ENCODE measurements at regions not wholly inside any gene's neighbourhood (a gene's known extent, or its start where the extent isn't known, plus 50 kb on each side); places are given as distances from the start of the nearest gene placed in this dataset.
"Not testable (repeated sequence)": the region's sequence is repeated elsewhere in the genome, so short reads cannot be mapped to it uniquely, and the experiment has no call there.

DNA sequence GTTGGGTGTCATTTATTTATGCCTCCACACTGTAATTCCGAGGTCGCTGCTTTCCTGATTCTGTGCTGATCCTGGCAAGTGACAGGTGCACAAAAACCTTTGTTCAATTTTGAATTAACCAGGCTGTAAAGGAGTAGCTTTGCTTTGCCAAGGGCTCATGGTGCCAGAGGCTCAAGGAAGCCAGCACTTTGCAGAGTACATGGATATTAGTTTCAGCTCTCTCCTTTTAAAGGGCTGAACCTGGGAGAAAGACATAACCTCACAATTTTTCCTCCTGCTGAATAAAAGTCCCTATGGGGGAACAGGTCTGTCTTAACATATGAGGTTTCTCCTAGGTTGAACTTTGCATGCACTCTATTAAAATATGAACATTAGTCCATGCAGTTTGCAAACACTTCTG is 227.6 kb upstream of the WSB1 start:
- DNase-seq: no peak

DNA sequence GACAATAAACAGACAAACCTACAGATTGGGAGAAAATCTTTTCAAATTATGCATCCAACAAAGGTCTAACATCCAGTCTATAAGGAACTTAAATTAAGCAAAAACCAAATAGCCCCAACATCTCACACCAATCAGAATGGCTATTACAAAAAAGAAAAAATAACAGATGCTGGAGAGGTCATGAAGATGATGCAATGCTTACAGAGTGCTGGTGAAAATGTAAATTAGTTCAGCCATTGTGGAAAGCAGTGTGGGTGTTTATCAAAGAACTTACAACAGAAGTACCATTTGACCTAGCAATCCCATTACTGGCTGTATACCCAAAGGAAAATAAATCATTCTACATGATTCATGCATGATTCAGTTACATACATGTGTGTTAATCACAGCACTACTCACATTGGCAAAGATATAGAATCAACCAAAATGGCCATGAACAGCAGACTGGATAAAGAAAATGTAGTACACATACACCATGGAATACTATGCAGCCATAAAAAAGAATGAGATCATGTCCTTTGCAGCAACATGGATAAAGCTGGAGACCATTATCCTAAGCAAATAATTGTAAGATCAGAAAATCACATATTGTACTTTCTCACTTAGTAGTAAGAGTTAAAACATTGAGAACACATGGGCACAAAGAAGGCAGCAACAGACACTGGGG is 223.9 kb upstream of the WSB1 start:
- no peak for DNase-seq

DNA sequence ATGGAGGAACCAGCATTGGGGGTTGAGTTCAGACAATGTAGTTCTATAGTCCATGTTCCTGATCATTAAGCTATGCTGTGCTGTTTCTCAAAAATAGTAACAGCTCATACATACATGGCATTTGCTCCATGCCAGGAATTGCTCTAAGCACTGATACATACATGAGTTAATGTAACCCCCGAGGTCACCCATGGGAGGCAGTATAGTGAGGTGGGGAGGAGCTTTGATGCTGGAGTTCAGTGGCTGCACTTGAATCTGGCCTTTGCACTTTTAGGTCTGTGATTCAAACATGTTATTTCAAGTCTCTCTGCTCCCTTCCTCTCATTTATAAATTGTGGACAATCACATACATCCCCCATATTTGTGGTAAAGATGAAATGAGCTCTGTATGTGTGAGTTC is 223.1 kb upstream of the WSB1 start:
- DNase-seq: no peak

DNA sequence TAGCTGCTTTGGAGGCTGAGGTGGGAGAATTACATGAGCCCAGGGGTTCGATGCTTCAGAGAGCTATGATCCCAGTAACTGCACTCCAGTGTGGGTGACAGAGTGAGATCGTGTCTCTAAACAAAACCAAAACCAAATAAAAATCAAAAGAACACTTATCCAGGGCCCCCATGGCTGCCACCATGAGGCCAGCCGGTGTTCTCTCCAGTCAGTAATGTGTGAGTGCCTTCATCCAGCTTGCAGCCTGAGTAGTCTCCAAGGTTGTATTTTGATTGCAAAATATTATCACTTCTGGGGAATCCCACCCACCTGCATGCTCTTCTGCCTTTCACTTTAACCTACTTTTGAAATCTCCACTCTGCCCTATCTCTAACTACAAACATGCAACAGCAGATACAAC is 221.0 kb upstream of the WSB1 start:
- DNase-seq: no peak

DNA sequence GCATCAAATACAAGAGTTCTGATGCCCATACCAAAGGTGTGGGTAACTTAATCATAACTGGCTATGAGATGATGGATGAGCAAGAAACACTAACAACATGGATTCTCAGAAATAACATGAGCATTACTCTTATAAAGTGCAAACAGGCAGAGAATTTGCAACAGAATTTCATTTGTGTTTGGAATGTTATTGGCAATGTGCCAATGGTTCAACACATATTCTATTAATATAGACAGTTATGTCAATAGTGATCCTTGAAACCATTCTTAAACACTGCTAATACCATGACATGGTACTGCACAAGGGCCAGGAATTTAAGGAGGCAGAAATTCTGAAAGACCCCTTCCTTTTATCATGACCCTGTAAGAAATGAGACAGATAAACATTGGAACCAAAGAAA is 217.1 kb upstream of the WSB1 start:
- DNase-seq: no peak

DNA sequence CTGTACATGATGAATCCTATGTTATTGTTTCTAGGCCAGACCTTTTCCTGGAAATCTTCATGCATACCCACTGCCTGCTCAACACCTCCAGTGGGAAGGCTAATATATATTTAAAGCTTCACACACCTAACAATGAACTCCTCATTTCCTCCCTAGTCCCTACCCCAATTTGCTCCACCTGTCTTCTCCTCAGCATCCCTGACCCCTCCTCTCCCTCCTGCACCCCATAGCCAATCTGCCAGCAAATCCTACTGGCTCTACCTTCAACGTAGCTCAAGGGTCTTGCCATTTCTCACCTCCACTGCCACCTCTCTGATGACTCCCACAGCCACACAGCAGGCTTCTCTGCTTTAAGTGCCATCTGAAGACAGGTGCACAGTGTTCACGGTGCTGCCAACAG is 215.6 kb upstream of the WSB1 start:
- no peak for DNase-seq

DNA sequence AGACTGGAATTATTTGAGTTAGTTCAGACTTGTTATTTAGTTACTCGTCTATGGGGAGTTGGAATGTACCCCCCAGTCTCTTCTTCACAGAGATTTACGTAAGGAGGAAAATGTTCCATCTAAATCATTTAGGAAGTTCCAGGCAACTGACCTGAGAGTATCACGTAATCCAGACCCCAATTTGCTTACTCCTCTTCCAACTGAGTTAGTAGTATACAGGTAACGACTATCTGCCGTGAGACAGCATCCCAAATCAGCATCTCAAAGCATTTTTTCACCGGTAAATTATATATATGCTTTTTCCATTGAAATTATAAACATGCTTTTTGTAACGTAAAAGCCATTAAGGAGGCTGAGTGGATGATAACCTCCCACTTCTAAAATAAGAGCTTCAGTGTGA is 214.3 kb upstream of the WSB1 start:
- no peak for DNase-seq

DNA sequence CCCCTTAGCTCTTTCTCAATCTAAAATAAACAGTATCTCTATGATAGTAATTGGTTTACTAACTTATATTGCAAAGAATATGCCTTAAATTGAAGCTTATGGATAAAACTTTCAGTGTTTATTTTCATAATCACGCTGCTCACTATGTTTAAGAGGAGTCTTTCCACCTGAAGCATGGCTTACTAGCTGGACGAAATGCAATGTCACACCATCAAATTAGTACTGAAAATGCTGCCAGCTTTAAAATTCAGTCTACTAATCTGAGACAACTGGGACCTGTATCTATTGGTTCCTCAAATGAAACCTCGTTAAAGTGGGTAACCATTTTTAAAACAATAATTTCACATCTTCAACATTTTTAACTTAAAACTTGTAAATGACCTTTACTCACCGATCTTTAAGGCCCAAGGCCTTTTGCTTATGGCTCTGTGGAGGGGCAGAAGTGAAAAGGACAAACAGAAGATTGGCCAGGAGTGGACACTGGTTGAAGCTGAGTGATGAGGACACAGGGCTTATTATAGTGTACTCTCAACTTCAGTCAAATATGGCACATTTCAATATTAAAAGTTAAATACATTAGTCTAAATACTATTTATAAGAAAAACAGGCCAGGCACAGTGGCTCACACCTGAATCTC is 212.8 kb upstream of the WSB1 start:
- no peak for DNase-seq

DNA sequence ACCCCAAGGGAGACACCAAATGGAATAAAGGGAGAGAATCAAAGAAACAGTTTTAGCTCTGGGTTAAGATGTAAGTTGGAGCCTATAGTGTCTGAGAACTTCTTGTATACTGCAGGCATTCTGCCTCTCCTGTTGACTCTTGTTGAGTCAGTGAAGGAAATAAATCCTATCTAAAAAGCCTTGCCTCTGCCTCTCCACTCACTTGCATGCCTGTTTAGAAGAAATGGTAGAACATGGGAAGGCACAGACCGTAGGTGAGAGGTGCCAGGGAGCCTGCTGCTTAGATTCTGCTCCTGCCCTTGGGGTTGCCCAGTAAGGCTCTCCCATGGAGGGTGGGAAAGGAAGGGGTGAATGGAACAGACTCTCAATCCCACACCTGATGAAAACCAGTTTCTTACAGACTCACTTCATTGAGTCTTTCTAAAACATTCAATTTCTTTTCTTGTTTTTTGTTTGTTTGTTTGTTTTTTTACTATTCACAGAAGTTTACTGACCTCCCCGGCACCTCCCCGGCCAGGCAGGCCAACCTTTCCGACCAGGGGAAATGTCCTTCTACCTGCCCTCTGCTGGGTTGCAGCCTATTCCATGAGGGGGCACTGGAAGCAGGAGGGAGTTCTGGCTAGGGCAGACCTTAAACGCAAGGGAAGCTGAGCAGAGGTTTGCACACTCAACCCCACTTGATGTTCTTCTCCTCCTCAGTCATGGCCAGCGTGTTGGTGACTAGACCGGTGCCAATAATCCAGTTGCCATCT is 211.7 kb upstream of the WSB1 start:
- DNase-seq: no peak

DNA sequence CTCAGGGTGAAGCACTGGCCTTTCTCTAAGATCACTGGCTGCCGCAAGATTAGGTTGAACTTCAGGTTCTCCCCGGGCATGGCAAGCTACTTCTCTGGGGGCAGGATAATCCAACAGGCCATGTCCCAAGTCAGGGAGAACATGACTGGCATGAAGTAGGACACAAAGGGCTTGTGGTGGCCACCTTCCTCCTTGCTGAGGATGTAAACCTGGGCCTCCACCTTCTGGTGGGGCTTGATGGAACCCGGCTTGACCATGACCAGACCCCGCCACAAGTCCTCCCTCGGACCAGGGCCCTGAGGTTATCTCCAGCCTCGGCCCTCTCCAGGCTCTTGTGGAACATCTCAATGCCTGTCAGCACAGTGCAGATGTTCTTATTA is 211.1 kb upstream of the WSB1 start:
- DNase-seq: no peak

DNA sequence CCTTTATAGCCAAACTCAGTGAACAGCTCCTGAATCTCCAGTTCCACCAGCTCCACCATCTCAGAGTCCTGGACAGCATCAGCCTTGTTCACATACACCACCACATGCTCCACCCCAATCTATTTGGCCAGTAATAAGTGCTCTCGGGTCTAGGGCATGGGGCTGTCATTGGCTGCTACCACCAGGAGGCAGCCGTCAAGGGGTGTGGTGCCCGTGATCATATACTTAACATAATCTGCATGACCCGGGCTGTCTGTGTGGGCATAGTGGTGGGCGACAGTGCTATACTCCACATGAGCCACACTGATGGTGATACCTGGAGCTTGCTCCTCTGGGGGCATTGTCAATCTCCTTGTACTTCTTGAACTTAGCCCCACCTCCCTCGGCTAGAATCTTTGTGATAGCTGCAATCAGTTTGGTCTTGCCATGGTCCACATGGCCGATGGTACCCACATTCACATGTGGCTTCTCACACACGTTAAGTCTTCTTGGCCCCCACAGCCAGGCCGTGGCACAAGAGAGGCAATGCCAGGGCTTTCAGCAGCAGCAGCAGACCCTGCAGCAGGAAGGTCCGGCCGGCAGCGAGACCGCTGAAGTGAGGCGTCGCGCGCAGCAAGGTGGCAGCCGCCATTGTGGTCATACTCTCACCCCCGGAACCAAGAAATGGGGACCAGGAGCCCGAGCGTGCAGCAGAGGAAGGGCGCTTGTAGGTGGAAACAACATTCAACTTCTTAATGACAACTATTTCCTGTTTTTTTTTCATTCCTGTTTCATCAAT is 210.3 kb upstream of the WSB1 start:
- DNase-seq: no peak

DNA sequence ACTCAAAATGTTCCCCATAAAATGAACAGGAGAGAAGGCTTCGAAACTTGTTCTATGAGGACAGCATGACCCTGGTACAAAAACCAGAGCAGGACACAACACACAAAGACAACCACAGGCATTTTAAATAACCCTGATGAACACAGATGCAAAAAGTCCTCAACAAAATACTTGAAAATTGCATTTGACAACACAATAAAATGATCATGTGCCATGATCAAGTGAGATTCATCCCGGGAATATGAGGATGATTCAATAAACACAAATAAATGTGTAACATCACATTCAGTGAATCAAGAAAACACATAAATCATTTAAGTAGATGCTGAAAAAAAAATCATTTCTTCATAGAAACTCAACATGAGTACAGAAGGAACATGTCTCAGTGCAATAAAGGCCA is 208.4 kb upstream of the WSB1 start:
- DNase-seq: no peak

DNA sequence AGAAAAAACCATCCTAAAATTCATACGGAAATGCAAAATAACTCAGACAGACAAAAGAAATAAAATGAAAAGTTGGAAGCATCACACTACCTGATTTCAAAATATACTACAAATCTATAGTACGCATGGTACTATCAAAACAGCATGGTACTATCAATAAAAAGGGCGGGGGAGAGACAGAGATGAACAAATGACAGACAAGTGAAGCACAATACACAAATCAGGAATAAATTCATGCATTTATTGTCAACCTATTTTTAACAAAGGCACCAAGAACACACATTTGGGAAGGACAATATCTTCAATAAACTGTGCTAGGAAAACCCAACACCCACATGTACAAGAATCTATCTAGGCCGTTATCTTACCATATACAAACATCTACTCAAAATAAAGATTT is 207.4 kb upstream of the WSB1 start:
- DNase-seq: no peak

DNA sequence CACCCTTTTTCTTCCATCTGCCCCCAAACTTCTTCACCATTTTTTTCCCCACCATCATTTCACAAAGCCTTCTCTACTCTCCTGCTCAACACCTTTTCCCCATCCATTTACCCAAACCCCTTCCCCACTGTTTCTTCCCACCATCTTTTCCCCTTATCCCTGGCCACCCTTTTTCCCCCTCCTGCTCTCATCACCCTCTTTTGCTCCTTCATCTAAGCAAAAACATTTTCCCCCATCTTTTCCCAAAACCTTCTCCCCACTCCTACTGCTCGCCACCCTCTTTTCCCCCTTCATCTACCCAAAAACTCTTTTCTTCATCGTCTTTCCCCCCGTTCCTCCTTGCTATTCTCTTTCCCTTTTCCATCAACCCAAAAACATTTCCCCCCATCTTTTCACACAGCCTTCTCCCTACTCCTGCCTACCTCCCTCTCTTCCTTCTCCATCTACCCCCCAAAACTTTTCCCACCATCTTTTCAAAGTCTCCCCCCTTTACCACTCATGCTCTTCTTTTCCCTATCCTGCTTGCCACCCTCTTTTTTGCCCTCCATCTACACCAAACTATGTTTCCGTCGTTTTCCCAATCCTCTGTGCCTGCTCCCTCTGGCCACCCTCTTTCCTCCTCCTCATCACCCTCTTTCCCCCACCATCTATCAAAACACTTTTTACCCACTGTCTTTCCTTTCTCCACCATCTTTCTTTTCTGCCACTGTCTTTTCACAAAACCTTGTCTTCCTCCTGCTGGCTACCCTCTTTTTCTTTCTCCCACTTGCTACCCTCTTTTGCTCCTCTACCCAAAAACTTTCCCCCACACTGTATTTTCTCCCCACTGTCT is 205.8 kb upstream of the WSB1 start:
- DNase-seq: no peak

DNA sequence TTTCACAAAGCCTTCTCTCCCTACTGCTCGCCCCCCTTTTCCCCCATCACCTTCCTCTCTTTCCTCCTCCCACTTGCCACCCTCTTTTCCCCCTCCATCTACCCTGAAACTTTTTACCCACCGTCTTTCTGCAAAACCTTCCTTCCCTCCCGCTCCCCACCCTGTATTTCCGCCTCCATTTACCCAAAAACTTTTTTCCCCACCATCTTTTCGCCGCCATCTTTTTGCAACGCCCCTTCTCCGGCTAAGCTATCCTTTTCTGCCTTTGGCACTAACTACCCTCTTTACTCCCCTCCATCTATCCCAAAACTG is 205.2 kb upstream of the WSB1 start:
- no peak for DNase-seq

DNA sequence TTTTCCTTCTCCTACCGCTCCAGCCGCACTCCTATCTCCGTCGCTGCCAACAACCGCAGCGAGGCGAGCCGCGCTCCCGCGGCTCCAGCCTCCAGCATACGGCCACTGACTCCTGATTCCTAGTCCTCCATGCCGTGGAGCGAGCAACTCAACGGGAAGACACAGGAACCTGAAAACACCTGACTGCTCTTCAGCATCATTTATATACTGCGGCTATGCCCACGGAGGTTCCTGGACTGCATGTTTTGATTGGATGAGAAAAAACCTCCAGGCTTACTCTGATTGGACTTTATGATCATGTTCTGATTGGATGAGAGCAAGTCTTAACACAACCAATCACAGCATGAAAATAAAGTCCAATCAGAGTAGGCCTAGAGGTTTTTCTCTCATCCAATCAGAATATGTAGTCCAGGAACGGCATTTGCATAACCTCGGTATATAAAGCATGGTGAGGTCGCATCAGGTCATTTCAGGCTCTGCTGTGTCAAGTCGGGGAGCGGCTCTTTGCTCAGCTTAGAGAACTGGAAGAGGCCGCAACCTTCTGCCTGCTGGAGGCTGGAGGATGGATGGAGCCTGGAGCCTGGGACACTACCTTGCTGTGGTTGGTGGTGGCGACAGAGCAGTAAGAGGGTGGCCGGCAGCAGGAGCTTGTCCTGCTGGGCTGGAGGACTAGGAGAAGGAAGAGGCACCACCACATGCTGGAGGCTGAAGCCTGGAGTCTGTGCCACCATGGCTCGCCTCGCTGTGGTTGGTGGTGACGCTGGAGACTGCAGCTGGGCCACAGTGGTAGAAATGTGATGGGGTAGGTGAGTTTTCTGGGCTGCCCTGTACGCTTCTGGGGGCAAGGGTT is 204.6 kb upstream of the WSB1 start:
- DNase-seq: peak; percentile 77

DNA sequence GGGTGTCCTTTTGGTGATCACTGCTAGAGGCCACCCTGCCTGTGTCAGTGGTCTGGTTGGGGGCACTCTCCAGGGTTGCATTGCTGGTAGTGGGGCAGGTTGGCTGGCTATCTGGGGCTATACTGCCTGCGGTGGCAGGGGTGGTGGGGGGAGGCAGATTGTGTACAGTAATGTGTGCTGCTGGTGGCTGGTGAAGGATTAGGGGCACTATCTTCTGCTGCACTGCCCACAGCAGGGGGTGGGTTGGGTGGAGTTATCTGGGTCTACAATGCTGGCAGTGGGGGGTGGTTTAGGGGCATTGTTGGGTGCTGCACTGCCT is 204.0 kb upstream of the WSB1 start:
- no peak for DNase-seq

DNA sequence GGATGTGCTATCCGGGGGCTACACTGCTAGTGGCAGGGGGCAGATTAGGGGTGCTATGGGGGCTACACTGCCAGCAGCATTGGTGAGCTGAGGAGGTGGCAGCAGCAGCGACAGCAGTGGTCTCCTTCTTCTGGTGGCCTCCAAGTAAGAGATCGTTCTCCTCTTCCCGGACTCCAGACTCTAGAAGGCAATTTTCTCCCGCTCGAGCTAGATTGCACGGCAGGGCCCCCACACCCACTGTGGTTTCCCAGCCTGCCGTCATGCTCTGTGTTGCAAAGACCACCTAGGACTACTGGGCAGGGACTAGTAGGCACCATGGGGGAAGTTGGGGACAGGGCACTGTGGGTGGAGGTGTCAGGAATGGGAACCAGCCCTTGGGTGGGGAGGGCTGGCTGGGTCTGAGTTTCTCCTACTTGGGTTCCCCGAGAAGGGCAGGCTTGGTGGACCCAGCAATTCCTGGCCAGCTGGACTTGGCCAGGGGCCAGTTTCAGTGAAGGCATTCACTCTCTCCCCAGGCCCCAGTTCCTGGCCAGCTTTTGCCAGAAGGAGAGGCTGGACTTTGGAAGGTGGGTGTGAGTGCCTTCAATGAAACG is 203.4 kb upstream of the WSB1 start:
- not testable (repeated sequence) for DNase-seq

DNA sequence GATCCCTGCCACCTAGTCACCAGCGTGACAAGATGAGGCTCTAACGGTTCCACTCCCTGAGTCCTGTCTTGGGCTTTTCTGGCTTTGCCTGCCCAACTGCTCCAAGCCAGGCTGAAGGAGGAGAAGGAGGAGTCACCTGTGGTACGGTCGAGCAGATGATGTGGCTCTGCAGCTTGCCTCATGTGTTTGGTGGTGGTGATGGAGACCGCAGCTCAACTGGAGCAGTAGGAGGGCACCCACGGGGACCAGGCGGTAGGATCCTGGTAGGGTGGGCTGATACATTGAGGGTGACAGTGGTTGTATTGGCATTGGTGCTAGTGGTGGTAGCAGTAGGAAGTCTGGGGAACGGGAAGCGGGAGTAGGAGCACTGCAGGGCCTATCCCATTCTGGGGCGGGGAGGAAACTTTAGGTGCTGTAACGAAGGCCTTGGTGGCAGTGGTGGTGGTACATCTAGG is 202.8 kb upstream of the WSB1 start:
- no peak for DNase-seq

DNA sequence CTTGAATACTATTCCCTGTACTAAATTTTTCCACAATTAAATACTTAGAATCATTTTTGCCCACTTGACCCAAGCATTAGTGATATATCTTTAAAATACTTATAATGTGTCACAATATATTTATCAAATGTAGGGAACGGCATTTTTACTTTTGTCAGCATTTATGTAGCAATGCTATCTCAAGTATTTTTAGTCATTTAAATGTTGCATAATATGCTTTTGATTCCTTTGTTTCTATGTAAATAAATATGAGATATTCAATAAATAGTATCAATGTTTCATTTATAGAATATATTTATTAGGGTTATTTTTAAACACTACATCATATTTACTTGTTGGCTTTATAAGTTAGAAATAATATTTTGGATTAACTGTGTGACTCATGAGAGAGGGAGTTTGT is 199.7 kb upstream of the WSB1 start:
- DNase-seq: not testable (repeated sequence)

DNA sequence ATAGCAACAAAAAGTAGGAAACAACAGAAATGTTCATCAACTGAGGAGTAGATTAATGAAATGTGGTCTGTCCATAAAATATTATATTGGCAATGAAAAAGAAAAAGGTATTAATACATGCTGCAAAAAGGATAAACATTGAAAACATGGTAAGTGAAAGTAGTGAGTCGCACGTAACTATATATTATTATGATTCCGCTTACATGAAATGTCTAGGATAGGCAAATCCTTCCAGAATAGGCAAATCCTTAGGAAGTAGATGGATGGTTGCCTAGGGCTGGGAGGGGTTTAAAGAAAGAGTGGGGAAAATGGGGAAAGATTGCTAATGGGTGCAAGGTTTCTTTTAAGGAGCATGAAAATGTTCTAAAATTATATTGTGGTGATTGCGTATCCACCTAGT is 198.1 kb upstream of the WSB1 start:
- not testable (repeated sequence) for DNase-seq

DNA sequence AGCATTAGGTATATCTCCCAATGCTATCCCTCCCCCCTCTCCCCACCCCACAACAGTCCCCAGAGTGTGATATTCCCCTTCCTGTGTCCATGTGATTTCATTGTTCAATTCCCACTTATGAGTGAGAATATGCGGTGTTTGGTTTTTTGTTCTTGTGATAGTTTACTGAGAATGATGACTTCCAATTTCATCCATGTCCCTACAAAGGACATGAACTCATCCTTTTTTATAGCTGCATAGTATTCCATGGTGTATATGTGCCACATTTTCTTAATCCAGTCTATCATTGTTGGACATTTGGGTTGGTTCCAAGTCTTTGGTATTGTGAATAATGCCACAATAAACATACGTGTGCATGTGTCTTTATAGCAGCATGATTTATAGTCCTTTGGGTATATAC is 194.6 kb upstream of the WSB1 start:
- DNase-seq: not testable (repeated sequence)

Data from DMS79 treated with DMSO at 0.1 percent for 48 hours (cell line).